ENCODE measurements at regions not wholly inside any gene's neighbourhood (a gene's known extent, or its start where the extent isn't known, plus 50 kb on each side); places are given as distances from the start of the nearest gene placed in this dataset.
"Not testable (repeated sequence)": the region's sequence is repeated elsewhere in the genome, so short reads cannot be mapped to it uniquely, and the experiment has no call there.

GRCh38 chr10:64374346-64374745 is 853.1 kb downstream of the REEP3 start:
- DNase-seq (ENCODE audit: low read depth in 2 of 2, low spot score in 1 of 2): no peak

- DNase-seq (ENCODE audit: low read depth in 2 of 2, low spot score in 1 of 2): no peak
Observed at GRCh38 chr10:64376167-64376566, 855.0 kb downstream of the REEP3 start.

GRCh38 chr10:64379898-64380297 is 858.7 kb downstream of the REEP3 start:
- no peak for DNase-seq (ENCODE audit: low read depth in 2 of 2, low spot score in 1 of 2)

GRCh38 chr10:64385355-64385754 is 864.2 kb downstream of the REEP3 start:
- DNase-seq (ENCODE audit: low read depth in 2 of 2, low spot score in 1 of 2): no peak

DNA sequence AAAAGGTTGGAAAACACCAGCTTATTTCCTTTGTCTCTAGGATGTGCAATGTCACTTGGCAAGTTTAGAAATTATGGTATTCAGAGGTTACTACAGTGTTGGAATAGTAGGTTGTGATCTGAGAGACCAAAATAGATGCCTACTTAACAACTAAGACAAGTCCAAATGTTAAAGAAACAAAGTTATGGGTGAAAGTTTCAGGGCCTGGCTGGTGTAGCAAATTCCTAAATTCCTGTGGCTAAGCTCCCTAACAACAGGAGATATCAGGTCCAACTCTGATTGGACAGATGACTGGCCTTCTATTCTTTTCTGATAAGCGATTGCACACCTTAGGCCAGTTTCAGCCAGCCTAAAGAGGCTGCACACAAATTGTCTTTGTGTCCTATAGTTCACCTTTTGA is 873.5 kb downstream of the REEP3 start:
- no peak for DNase-seq (ENCODE audit: low read depth in 2 of 2, low spot score in 1 of 2)

- DNase-seq (ENCODE audit: low read depth in 2 of 2, low spot score in 1 of 2): no peak
Observed at GRCh38 chr10:64396105-64396708, 875.0 kb downstream of the REEP3 start.

GRCh38 chr10:64397125-64397524 is 875.9 kb downstream of the REEP3 start:
- no peak for DNase-seq (ENCODE audit: low read depth in 2 of 2, low spot score in 1 of 2)

- no peak for DNase-seq (ENCODE audit: low read depth in 2 of 2, low spot score in 1 of 2)
Observed at GRCh38 chr10:64408391-64409183, 887.4 kb downstream of the REEP3 start.

GRCh38 chr10:64409349-64409748 is 888.1 kb downstream of the REEP3 start:
- DNase-seq (ENCODE audit: low read depth in 2 of 2, low spot score in 1 of 2): no peak

DNA sequence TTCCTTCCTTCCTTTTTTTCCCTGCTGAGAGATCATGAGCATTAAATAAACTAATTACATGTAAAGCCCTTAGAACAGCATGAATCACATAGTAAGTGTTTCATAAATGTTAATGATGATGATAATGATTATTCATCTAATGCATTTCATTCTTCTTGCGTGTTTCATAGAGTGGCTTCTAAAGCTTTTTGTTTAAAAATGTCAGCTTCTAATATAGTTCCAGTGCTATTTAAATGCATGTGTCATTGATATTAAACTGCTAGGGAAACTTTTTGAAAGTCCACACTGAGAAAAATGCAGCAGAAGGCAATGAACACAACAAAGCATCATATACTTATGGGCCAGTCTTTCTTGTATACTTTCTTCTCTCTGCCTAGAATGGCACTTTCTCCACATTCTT is 894.8 kb downstream of the REEP3 start:
- no peak for DNase-seq (ENCODE audit: low read depth in 2 of 2, low spot score in 1 of 2)

DNA sequence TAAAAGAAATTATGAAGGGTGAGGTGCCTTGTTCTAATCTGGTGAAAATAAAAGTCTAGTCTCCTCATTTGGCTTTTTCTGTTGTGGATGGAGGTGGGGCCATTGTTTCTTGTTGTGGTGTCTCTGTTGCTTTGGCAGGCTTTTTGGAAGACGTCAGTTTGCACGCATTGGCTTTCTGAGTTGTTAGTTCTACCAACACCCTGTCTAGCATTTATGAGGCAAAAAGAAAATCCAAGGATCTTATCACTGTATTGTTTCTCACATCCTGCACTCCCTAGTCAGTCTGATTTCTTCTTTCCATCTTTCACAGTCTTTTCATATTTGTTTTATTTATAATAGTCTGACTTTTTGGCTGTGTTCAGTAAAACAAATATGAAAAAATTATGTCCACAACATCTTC is 898.3 kb downstream of the REEP3 start:
- no peak for DNase-seq (ENCODE audit: low read depth in 2 of 2, low spot score in 1 of 2)

GRCh38 chr10:64426745-64427144 is 905.5 kb downstream of the REEP3 start:
- no peak for DNase-seq (ENCODE audit: low read depth in 2 of 2, low spot score in 1 of 2)

DNA sequence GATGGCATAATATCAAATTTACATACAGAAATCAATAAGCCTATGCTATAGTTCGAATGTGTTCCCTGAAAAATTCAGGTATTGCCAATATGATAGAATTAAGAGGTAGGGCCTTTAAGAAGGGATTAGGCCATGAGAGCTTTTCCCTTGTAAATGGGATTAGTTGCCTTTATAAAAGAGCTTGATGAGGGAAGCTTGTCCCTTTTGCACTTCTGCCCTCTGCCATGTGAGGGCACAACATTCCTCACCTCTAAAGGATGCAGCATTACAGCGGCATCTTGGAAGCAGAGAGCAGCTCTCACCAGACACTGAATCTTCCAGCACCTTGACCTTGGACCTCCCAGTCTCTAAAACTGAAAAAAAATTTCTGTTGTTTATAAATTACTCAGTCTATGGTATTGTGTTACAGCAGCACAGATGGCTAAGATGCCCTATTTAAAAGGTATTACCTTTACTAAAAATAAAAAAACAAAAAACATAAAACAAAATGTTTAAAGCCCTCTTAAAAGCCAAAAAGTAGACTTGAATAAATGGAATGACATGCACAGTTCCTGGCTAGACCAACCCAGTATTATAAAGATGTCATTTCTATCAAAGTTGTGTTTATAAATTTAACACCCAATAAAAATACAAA is 909.6 kb downstream of the REEP3 start:
- no peak for DNase-seq (ENCODE audit: low read depth in 2 of 2, low spot score in 1 of 2)

DNA sequence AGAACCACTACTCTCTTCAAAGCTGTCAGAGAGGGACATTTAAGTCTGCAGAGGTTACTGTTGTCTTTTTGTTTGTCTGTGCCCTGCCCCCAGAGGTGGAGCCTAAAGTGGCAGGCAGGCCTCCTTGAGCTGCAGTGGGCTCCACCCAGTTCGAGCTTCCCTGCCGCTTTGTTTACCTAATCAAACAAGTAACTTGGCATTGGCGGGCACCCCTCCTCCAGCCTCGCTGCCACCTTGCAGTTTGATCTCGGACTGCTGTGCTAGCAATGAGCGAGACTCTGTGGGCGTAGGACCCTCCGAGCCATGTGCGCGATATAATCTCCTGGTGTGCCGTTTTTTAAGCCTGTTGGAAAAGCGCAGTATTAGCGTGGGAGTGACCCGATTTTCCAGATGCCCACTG is 920.7 kb downstream of the REEP3 start:
- not testable (repeated sequence) for DNase-seq (ENCODE audit: low read depth in 2 of 2, low spot score in 1 of 2)

GRCh38 chr10:64444163-64444562 is 923.0 kb downstream of the REEP3 start:
- DNase-seq (ENCODE audit: low read depth in 2 of 2, low spot score in 1 of 2): no peak

GRCh38 chr10:64444564-64444963 is 923.4 kb downstream of the REEP3 start:
- DNase-seq (ENCODE audit: low read depth in 2 of 2, low spot score in 1 of 2): no peak

- DNase-seq (ENCODE audit: low read depth in 2 of 2, low spot score in 1 of 2): no peak
Observed at GRCh38 chr10:64449603-64450002, 928.4 kb downstream of the REEP3 start.

GRCh38 chr10:64450312-64450711 is 929.1 kb downstream of the REEP3 start:
- no peak for DNase-seq (ENCODE audit: low read depth in 2 of 2, low spot score in 1 of 2)

DNA sequence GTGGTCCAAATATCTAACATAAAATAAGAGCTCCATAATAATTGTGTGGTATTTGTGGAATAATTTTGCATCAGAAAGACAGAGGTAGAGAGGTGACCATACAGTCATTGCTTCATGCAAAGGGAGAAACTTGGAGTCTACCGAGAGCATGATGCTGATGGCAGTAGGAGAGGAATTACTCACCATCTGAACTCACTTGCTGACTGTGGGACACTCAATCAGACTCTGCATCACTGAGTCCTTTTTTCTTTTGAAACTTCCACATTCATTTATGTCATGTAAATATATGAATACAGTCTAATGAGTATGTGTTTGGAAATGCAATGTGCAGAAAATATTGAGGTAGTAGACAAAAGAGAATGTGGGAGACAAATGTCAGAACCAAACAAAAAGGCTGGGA is 933.8 kb downstream of the REEP3 start:
- DNase-seq (ENCODE audit: low read depth in 2 of 2, low spot score in 1 of 2): no peak

DNA sequence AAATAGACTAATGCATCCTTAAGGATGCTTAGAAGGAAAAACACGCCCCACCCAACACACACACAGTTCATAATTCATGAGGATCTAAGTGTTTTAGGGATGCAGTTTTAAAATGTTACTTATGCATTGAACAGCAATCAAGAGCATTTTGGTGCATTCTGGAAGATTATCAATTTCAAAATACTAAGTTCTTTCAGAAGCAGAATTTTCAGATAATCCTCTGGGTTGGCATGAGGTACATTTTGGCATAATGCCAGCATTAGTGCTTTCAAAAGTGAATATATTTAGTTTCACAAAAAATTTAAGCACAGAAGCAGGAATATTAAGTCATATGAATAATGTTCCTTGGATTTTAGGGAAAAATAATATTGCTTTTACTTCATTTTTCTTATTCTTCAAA is 937.1 kb downstream of the REEP3 start:
- DNase-seq (ENCODE audit: low read depth in 2 of 2, low spot score in 1 of 2): no peak

- DNase-seq (ENCODE audit: low read depth in 2 of 2, low spot score in 1 of 2): no peak
Observed at GRCh38 chr10:64463406-64463805, 942.2 kb downstream of the REEP3 start.

- DNase-seq (ENCODE audit: low read depth in 2 of 2, low spot score in 1 of 2): no peak
Observed at GRCh38 chr10:64465653-64466052, 944.5 kb downstream of the REEP3 start.

All from stimulated activated CD8-positive, alpha-beta memory T cell treated with anti-CD3 and anti-CD28 coated beads, Interleukin-4, amount 100 ng/mL, for 1 hour (primary cell).